GM21619 (cell line): ENCODE measurements at regions not wholly inside any gene's neighbourhood (a gene's known extent, or its start where the extent isn't known, plus 50 kb on each side); places are given as distances from the start of the nearest gene placed in this dataset.

Experiments used
- ATAC-seq: cut with Tn5 transposase; IDR thresholded peaks from one replicate; pipeline ENCODE4 v1.9.1; 2021; ENCODE audit not compliant: unreplicated experiment

DNA sequence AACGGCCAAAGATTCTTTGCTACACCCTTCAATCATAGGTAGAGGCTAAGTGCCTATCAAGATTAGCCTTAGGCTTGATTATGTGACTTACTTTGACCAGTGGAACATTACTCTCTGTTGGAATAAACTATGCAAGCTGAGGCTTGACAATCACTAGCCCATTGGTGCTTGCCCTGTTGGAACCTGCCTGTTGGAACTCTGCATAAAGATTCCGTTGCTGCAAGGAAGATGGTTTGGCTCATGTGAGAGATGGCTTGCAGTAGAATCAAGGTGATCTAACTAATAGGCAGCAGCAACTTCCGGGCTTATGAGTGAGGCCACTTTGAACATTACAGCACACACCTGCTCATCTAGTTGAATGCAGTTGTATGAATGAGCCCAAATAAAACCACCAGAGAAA is 227.7 kb upstream of the TSHZ2 start:
- ATAC-seq, result no peak

DNA sequence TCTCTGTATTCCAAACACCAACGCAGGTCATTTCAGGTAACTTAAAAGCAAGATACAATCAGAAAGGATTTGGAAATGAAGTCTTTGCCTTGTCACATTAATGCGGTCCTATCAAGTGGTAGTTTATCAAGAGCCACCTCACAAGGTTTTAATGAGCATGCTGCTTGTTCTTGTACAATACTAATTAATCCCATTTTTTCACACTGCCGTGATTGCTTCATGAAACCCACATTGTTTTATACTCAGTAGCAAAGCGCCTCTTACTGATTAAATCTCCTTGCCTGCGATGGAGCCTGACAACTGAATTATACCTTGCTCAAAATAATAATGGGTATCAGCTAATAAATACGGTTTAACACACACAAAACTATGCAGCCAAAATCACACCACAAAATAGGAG is 234.1 kb upstream of the TSHZ2 start:
- no peak for ATAC-seq

DNA sequence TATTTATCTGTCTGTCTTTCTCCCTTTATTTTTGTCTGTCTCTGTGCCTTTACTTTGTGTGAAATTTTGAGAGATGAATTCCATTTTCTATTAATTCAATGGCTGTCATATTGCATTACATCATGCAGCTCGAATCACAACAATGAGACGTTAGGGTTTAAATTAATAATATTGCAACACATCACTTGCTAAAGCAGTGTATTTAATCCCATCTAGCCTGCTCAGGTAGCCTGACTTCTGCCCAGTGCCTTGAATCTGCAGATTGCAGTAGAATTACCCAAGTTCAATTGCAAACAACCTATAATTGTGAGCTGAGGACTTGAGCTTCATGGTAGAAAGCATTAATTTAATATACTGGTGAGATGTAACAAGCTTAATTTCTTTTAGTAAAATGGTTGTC is 235.7 kb upstream of the TSHZ2 start:
- ATAC-seq, result no peak

DNA sequence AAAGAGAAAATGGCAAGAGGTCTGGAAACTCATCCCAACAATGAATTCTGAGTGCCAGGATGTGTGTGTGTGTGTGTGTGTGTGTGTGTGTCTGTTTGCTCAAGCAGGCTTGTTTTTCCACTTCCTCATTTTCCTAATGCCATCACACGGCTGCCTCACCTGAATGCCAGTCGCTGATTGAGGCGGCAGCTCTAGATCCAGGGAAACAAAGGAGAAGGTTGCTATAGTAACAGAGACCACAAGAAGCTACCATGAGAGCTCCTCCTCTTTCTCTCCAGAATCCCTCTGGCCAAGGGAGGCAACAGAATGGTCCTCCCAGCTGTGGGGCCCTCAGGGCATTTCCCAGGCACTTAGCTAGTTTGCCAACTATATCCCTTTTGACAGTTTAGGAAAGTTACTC is 241.1 kb upstream of the TSHZ2 start:
- no peak for ATAC-seq

DNA sequence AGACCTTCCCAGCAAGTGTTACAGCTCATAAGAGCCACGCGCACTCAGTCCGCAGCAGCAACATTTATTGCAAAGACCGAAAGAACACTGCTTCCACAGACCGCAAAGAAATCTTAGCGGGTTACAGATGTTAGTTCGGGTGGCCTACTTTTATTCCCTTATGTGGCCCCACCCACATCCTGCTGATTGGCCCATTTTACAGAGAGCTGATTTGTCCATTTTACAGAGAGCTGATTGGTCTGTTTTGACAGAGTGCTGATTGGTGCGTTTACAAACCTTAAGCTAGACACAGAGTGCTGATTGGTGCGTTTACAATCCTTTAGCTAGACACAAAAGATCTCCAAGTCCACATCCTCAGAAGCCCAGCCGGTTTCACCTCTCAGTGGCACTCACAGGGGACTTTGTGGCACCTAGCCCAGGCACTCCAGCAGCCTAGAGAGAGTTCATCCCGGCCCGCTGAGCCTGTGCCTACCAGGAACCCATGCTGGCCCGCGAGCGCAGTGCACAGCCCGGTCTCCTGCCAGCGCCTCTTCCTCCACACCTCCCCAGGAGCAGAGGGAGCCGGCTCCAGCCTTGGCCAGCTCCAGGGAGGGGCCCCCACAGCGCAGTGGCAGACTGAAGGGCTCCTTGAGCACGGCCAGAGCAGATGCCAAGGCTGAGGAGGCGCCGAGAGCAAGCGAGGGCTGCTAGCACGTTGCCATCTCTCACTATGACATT is 244.3 kb upstream of the TSHZ2 start:
- no peak for ATAC-seq

DNA sequence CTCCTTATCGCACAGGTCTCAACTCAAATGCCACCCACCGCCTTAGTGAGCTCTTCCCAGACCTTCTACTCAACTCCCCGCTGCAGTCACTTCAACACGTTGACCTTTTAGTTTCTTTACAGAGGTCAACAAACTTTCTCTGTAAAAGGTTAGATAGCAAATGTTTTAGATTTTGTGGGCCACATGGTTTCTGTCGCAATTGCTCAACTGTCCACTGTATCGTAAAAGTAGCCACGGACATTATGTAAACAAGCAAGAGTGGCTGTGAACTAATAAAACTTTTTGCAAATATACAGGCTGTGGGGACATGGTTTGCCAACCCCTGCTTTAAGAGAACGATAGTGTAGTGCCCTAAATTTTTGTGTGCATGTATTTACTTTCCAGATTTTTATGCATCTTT is 247.6 kb upstream of the TSHZ2 start:
- ATAC-seq, result no peak

DNA sequence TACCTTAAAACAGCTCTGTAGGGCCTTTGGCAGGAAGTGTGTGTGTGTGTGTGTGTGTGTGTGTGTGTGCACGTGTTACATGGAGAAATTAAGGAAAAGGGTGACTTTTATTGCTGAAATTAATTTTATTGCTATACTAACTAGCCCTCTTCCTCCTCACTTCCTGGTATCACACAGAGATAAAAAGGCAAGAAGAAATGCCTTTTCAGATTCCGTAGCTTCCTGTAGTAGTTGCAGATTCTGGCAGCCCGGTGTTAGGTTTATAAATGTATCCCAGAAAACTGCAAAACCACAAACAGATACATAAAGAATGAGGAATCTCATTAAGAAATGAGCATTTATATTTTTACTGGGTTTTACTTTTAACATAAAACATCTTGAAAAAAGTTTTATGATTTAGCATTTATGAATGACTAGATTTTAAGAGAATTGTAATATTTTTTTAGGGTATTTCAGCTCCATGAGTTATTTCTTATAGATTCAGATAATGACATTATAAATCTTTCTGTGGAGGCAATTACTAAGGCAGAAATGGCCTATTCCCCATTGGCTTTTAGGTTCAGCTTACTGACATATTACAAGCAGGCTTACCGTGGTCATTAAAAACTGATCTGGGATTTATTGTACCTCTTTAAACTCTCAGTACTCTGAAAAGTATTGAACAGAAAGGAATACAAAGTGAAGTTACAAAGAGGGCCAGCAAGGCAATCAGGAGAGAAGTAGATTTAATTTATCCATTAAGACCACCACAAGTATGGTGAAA is 249.1 kb upstream of the TSHZ2 start:
- no peak for ATAC-seq

DNA sequence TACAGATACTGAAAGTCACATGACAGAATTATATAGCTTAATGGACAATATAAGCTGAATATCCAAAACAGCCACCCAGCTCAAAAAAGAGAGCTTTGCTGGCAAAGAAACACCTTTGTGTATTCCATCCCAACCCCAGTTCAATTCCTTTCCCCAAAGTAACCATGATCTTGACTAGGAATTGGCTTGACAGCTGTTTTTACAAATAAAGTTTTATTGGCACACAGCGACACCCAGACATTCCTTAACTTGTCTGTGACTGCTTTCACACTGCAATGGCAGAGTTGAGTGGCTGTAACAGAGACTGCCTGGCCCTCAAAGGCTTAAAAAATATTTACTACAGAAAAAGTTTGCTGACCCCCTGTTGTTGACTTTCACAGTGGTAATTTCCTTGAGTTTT is 264.0 kb upstream of the TSHZ2 start:
- ATAC-seq, result no peak

DNA sequence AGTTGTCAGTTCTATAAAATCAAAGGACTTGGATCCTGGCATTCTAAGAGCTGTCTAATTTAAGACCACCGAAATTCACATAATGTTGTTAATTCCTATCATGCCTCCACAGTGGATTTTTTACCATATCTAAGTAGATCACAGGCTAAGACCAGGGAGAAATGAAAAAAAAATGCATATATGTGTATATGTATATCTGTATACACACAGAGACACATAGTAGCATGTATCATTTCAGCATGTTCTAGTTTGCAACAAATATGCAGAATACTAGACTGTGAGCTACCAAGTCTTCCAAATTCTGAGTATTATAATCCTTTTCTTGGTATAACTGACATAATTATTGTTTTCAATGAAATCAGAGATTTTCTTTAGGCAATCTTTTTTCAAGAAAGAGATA is 267.6 kb upstream of the TSHZ2 start:
- no peak for ATAC-seq

DNA sequence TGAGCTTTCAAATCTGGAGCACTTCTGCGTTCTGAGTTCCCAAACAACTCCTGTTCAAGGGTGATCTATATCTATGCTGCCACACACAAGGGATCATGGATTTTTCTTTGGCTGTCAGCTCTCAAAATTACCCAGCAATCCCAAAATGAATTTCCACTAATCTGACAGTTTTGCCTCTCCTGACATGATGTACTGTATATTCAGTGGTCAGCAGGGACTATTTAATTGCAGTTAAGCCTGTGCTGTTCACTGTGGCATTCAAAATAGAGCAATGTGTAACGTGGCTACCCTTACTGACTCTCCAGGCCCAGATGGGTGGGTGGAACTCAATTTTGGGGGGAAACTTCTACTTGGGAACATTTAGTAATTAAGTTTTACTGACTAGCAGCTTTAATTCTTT is 283.8 kb upstream of the TSHZ2 start:
- no peak for ATAC-seq

DNA sequence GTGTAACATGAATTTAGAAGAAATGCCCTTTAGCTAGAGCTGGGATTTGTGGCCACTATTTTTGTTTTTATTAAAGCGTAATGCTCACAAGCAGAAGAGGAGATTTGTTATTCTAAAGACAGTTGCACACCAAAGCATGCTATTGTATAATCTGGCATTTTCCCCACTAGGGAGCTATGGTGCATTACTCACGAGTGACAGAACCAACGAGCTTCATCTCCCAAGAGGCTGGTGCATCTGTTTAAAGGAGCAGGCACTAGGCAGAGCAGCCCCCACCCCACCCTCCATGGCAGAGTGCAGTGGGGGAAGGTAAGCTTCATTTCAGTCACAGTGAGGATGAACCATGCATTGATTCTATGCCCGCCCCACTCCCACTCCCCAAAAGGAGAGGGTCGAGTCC is 287.3 kb upstream of the TSHZ2 start:
- no peak for ATAC-seq

DNA sequence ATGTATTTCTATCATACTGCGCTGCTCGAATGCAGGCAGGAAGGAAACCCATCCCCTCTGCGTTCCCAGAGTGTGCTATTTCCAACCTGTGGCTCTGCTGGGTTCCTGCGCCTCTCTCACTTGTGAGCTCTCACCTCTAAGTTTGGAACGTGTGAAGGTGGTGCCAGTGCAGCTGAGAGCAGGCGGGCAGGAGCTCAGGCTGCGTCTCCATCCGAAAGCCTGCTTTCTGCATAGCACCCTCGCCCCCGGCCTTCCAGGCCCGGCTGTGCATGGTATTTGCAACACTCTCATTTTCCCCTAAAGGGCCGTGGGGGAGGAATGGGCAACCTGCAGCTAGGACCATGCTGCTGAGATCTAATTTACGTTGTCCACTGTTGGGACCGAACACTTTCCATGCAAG is 288.0 kb upstream of the TSHZ2 start:
- no peak for ATAC-seq

DNA sequence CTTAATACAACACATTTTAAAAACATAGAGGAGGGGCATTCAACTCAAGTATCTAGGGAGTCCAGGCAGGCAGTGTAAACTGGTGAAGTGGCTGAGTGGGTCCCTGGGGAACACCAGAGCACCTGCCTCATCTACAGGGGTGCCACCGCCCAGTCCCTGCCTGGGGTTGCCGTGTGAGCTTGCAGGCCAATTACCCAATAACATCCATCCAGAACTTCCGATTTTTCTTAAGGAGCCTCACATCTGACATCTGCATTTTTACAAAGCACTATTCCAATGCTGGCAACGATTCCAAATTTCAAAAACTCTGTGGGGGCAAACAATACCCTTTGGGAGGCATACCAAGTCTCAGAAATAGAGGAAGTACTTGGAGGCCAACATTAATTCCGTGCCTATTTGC is 288.4 kb upstream of the TSHZ2 start:
- ATAC-seq, result no peak

DNA sequence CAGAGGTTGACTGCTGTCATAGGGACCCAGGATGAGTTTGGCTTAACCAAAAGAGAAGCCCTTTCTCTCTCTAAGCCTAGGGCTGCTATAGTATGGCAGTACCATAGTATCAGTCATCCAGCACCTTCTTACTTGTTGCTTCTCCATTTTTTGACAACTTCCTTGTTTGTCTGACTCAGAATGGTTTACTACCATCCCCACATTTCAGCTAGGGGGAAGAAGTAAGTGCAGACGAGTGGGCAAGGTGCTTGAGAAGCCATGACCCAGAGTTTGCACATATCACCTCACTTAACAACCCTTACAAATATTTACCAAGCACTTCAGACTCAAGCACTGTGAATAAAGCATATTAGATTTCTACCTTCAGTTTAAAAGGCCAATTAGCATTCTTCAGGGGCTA is 289.9 kb upstream of the TSHZ2 start:
- no peak for ATAC-seq

DNA sequence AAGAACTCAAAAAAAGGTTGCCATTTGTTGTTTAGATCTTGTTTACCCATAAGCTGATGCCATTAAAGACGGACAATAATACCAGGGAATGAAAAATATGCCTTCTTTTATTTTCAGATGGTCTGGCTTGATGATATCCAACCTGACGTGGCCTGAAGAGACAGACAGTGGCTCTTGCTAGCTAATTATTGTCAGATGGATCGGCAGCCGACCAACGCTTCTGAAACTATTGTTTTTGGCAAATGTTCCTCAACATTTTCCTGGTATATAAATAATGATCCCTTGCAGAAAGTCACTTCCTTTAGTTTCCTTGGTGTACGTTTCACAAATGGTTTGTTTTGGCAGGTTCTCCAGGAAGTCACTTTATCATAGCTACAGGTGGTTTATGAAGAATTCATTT is 290.9 kb upstream of the TSHZ2 start:
- no peak for ATAC-seq

DNA sequence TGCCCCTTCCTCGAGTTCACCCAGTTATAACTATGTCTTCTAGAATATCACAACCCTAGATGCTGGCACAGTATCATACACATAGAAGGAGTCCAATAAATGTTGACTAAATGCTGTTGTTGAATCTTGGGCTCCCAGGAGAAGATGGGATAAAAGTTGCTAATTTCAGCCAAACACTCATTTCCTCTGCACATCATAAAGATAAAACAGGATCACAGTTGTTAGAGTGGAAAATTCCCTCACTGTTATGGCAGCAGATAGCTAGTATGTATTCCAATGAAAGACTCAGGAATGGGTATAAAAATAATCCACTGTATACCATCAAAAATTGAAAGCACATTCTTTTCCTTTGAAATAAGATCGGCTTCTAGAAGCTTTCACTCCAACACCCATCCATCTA is 294.9 kb upstream of the TSHZ2 start:
- ATAC-seq, result no peak

DNA sequence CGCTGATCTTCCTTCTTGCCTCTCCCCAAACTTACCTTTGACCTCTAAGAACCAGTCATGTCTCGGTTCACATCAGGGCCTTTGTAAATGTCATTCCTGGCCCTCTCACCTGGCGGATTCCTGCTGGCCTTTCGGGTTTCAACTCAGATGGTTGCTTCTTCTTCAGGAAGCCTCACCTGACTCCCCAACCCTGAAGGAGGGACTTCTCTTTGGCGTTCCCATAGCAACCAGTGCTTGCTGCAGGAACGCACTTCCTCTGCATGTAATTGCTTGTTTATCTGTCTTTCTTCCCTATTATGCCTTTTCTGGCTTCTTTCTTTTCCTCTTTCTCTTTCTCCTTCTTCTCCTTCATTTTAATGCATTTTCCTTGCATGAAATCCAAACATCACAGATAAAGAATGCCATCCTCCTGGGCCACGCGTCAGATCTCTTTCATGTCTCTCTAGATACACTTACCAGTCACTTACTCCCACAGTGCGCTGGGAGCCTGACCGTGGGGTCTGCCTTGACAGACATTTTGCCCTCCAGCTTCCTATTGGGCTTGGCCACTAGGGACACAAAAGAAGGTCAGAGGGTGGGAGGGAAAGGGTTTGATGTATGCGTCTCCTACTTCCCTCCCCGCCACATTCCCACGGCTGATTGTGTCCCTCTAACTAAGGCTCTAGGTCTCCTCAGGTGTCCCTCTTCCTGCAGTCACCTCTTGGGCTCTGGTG is 295.7 kb upstream of the TSHZ2 start:
- no peak for ATAC-seq

DNA sequence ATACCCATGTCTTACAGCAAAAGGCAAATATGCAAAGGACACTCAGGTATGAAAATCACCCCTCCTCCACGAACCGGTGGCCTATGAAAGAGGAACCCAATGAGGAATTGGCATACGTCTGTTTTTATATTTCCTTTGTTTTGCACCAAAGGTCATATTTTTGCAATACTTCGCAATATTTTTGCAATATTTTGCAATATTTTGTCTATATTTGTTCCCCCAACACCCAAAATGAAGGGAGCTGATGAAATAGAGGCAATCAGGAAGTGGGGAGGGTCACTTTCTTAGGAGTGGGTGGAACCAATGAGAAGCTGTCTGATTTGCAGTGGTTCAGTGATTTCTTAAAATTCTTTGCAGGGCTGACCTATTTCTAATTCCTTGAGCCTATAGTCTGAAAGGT is 296.8 kb upstream of the TSHZ2 start:
- no peak for ATAC-seq

DNA sequence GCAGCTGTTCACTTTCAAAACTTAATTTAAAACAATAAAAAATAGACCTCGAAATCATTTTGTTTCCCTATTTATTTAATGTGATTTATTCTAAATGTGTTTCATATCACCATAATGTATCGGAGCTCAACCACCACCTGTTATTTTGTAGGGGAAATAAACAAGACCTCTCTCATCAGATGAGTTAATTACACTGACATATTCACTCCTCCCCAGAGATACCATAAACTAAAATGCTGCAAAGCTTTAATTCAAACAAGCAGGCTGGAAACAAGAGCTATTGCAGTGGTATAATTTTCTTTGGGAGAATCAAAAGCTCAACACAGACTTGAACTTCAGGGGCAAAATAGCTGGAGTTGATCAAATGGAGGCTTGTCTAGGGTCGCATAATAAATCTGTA is 303.5 kb upstream of the TSHZ2 start:
- ATAC-seq, result no peak

DNA sequence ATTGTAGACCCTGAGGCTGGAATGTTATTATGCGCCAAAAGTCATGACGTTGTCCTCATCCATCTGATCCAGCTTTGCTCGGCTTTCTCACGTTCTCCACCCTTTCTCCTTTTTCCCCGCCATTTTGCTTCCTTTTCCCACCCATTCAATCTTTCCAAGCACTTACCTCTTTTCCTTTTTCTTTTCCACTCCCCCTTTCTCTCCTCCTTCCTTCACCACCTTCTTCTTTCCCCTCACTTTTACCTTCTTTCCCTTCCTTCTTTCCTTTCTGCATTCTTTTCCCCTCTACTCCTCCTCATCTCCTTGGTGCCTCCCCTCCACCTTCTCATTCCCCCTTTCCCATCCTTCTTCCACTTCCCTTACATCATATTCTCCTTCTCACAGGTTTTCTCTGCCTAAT is 304.8 kb upstream of the TSHZ2 start:
- no peak for ATAC-seq

DNA sequence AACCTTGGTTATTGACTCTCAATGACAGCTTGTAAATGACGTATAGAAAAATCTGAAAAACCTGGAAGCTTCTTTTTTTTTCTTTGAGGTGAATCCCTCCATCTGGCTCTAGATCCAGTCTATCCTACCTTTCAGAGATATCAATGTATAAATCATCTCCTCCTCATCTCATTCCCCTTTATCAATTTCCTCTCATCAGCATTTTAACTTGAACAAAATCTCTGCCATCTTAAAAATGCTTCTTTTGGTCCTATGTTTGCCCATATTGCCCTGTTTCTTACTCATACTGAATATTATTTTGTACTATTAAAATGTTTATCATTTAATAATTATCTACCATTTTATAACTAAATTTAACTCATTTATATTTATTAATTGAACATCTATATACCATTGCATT is 306.7 kb upstream of the TSHZ2 start:
- no peak for ATAC-seq

DNA sequence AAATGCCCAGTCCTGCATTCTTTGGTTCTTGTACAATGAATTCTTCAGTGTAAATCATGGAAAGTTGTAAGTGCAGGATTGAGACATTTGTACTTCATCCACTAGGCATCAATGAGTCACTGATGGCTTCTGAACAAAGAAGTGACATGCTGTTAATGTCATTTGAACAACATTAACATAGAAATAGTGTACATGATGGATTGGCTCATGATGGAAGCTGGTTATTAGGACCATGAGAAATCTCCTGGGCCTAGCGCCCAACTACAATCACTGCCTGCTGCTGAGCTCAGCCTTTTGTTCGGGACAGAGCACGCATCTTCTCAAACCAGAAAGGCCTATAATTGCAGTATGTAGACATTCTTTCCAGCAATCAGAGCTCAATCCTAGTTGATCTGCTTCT is 316.8 kb upstream of the TSHZ2 start:
- ATAC-seq, result no peak
